Keratinocyte (primary cell): ENCODE measurements at regions not wholly inside any gene's neighbourhood (a gene's known extent, or its start where the extent isn't known, plus 50 kb on each side); places are given as distances from the start of the nearest gene placed in this dataset.

Source experiments
- EZH2 ChIP-seq: IDR thresholded peaks from one replicate; pipeline ENCODE4 v1.6.1; 2012; ENCODE audit warnings: inconsistent platforms, mild to moderate bottlenecking, low read length, moderate library complexity
- TF ChIP-seq, protein P1 (sequence below), 3 experiments: IDR thresholded peaks in 1 of 3; conservative IDR thresholded peaks in 1 of 3; optimal IDR thresholded peaks in 1 of 3; 2 replicates in 2 of 3; 3 replicates in 1 of 3; pipeline versions ENCODE3 to v1.5.1; 2011; ENCODE audit warnings: low read length in 3 of 3, mild to moderate bottlenecking in 3 of 3, moderate library complexity in 2 of 3, control low read depth in 1 of 3, inconsistent platforms in 1 of 3; ENCODE audit not compliant: insufficient read depth in 2 of 3; ENCODE audit errors: extremely low read depth in 1 of 3

GRCh38 chr5:125034331-125034730, 287.9 kb upstream of the ZNF608 start:
- TF ChIP-seq, protein P1, sequence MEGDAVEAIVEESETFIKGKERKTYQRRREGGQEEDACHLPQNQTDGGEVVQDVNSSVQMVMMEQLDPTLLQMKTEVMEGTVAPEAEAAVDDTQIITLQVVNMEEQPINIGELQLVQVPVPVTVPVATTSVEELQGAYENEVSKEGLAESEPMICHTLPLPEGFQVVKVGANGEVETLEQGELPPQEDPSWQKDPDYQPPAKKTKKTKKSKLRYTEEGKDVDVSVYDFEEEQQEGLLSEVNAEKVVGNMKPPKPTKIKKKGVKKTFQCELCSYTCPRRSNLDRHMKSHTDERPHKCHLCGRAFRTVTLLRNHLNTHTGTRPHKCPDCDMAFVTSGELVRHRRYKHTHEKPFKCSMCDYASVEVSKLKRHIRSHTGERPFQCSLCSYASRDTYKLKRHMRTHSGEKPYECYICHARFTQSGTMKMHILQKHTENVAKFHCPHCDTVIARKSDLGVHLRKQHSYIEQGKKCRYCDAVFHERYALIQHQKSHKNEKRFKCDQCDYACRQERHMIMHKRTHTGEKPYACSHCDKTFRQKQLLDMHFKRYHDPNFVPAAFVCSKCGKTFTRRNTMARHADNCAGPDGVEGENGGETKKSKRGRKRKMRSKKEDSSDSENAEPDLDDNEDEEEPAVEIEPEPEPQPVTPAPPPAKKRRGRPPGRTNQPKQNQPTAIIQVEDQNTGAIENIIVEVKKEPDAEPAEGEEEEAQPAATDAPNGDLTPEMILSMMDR (optimal IDR thresholded peaks at IDR 0.05 in 1 of 3, IDR thresholded peaks at IDR 0.05 in 1 of 3, conservative IDR thresholded peaks at IDR 0.05 in 1 of 3; ENCODE audit: extremely low read depth in 1 of 3, insufficient read depth in 2 of 3, low read length in 3 of 3): no peak
- no peak for TF ChIP-seq EZH2
